ENCODE measurements at regions not wholly inside any gene's neighbourhood (a gene's known extent, or its start where the extent isn't known, plus 50 kb on each side); places are given as distances from the start of the nearest gene placed in this dataset.

- 67% methylated on average over 6 of the region's 6 CpGs; no CpG with 5 or more reads in 1 of the 2 donors for WGBS, 2 donors (ENCODE audit: low coverage in 1 of 2)
- intact Hi-C loops (cut with DNase I; ENCODE audit: low total_unique reads), result no loop called here
Measured at GRCh38 chr14:42229294-42229693, 622.6 kb downstream of the LRFN5 start.

GRCh38 chr14:42228611-42229010 is 621.9 kb downstream of the LRFN5 start:
- Histone ChIP-seq H3K36me3 (no peaks in the 10 kb centered on the region), H3K27me3 (no peaks in the 10 kb centered on the region), H3K4me3 (no peak overlapping the region), H3K27ac (no peak overlapping the region), H3K9me3 (no peaks in the 10 kb centered on the region), H3K4me1 (no peaks in the 10 kb centered on the region)
- no peak for DNase-seq
- TF ChIP-seq CTCF (IDR thresholded peaks at IDR 0.05) (no peak), POLR2A (IDR thresholded peaks at IDR 0.05) (no peak), POLR2AphosphoS5 (IDR thresholded peaks at IDR 0.05) (no peak)
- in situ Hi-C loops (cut with MboI; ENCODE audit: low pct_ligation_motif_present in 1 of 4, low pct_unique_long_range_greater_than_20kb in 1 of 4, low sequenced_read_pairs in 3 of 4) (no loop called here), intact Hi-C loops (cut with DNase I; ENCODE audit: low total_unique reads) (no loop called here)
- 86% methylated on average over 7 of the region's 7 CpGs; no CpG with 5 or more reads in 1 of the 2 donors for WGBS, 2 donors (ENCODE audit: low coverage in 1 of 2)

More at GRCh38 chr14:42229294-42229693, 622.6 kb downstream of the LRFN5 start:
- Histone ChIP-seq H3K36me3 (no peaks in the 10 kb centered on the region), H3K27me3 (no peaks in the 10 kb centered on the region), H3K27ac (no peak overlapping the region), H3K9me3 (no peaks in the 10 kb centered on the region), H3K4me3 (no peak overlapping the region), H3K4me1 (no peaks in the 10 kb centered on the region)
- no peak for DNase-seq
- no peak for TF ChIP-seq POLR2A (IDR thresholded peaks at IDR 0.05)
- no peak for TF ChIP-seq CTCF (IDR thresholded peaks at IDR 0.05)
- no peak for TF ChIP-seq EP300 (IDR thresholded peaks at IDR 0.05; ENCODE audit: low read depth)
- TF ChIP-seq POLR2AphosphoS5 (IDR thresholded peaks at IDR 0.05), result no peak
- in situ Hi-C loops (cut with MboI; ENCODE audit: low pct_ligation_motif_present in 1 of 4, low pct_unique_long_range_greater_than_20kb in 1 of 4, low sequenced_read_pairs in 3 of 4), result no loop called here

DNA sequence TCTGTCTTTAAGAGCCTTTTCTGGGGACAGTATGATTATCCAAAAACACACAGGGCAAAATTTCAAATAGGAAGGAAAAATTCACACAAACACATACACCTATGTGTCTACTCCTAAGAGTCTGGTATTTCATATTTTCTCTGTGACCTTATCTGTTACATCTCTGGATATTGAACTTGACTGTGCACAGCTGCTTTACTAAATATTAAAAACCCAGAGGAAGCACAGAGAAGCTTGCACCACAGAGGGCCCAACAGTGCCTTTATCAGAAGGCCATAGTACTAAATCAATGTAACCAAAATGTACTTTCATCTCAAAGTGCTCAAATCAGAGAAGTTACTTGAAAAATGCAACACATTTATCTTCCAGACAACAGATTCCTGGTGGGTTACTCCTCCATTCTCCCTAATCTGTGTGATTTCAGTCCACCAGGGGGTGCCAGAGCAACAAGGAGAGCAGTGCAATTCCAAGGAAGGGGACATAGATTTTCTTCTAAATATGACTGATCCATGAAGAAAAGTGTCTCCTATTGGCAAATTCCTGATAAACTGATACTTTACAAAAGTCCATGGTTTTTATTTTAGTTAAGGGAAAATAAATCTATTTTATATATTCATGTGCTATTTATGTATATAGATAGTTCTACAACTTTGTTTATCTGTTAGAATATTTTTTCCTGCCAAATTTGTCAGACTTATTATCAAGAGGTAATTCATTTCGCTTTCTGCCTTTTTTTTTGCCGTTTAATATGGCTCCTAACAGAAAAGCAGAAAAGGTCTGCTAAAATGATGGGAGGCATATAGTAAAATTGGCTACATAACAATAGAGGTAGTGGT is 617.6 kb downstream of the LRFN5 start:
- Histone ChIP-seq H3K4me3 (no peak overlapping the region), H3K9me3 (no peaks in the 10 kb centered on the region), H3K27ac (no peak overlapping the region), H3K36me3 (no peaks in the 10 kb centered on the region), H3K27me3 (no peaks in the 10 kb centered on the region), H3K4me1 (no peaks in the 10 kb centered on the region)
- WGBS, 2 donors (ENCODE audit: low coverage in 1 of 2), result 45 to 46% methylated on average over 2 of the region's 2 CpGs
- in situ Hi-C loops (cut with MboI; ENCODE audit: low pct_ligation_motif_present in 1 of 4, low pct_unique_long_range_greater_than_20kb in 1 of 4, low sequenced_read_pairs in 3 of 4) (no loop called here), intact Hi-C loops (cut with DNase I; ENCODE audit: low total_unique reads) (no loop called here)
- TF ChIP-seq POLR2A (IDR thresholded peaks at IDR 0.05) (no peak), CTCF (IDR thresholded peaks at IDR 0.05) (peak; percentile 50 to 72 (median 65))
- peak; percentile 42 for DNase-seq

DNA sequence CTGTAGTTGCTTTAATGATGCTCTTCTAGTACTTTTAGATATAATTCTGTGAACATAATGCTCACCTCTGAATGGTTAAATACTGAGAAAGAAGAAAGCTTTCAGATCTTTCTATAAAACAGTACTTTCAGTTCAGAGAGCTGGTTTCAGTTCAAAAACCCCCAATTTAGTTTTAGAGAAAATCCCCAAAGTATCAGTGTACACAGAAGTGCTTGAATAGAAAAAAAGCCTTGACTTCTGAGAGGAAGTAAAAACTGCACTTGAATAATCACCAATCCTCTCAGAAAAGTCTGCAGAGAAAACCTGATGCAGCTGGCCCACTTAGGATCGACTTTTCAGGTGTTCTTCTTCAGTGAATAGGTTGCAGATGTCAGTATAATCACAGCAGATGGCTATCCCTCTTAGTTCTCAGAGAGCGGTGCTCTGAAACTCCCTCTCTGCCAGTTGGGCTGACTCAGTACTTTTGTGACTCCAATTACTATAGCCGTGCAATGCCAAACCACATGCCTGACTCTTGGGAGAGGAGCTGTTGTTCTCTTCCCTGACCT is 616.3 kb downstream of the LRFN5 start:
- Histone ChIP-seq H3K4me1 (no peaks in the 10 kb centered on the region), H3K4me3 (no peak overlapping the region), H3K9me3 (no peaks in the 10 kb centered on the region), H3K36me3 (no peaks in the 10 kb centered on the region), H3K27me3 (no peaks in the 10 kb centered on the region), H3K27ac (no peak overlapping the region)
- TF ChIP-seq POLR2A (IDR thresholded peaks at IDR 0.05) (no peak), POLR2AphosphoS5 (IDR thresholded peaks at IDR 0.05) (no peak), EP300 (IDR thresholded peaks at IDR 0.05; ENCODE audit: low read depth) (no peak), CTCF (IDR thresholded peaks at IDR 0.05) (no peak)
- in situ Hi-C loops (cut with MboI; ENCODE audit: low pct_ligation_motif_present in 1 of 4, low pct_unique_long_range_greater_than_20kb in 1 of 4, low sequenced_read_pairs in 3 of 4) (no loop called here), intact Hi-C loops (cut with DNase I; ENCODE audit: low total_unique reads) (no loop called here)
- DNase-seq, result peak; percentile 8
- 20 to 39% methylated on average over 2 to 3 of the region's 3 CpGs for WGBS, 2 donors (ENCODE audit: low coverage in 1 of 2)
